ENCODE measurements at regions not wholly inside any gene's neighbourhood (a gene's known extent, or its start where the extent isn't known, plus 50 kb on each side); places are given as distances from the start of the nearest gene placed in this dataset.
"Not testable (repeated sequence)": the region's sequence is repeated elsewhere in the genome, so short reads cannot be mapped to it uniquely, and the experiment has no call there.

DNA sequence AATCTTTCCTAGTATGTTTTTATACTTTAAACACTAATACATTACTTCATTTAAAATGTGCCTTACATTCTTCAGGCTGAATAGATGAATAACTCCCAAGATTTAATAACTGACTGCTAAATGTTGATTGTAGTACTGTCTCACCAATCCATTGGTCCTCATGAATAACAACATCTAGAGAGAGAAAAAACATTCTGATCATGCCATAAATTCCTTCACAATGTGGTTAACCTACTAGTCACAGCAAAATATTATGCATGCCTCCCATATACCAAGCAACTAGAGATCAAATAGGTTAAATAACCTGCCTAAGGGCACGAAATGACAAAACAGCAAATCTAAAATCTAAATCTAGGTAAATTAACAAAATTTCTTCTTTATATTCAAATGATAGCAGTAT is 66.2 kb downstream of the SYT15 start:
- H3K4me3 ChIP-seq (replicated peaks; ENCODE audit: insufficient read depth, low read length); H3K27ac ChIP-seq (replicated peaks); DNase-seq (ENCODE audit: low read depth in 1 of 2, low spot score in 1 of 2); H3K27me3 ChIP-seq (ENCODE audit: insufficient read depth, poor library complexity, severe bottlenecking): not testable (repeated sequence)

DNA sequence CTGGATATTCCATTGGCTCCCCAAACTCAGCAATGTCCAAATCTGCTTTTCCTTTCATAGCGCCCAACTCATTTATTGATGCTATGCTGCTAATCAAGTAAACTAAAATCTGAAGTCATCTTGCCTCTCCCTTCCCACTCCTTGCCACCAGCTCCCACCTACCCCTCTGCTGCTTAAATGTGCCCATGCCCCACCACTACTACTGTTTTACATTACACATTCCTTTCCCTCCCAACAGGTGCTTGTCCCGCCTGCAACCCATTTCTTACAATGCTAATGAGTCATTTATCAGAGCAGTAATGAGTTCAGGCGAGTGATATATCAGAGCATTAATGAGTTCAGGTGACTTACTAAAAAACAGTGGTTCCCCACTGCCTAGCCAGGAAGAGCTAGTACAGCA is 67.2 kb downstream of the SYT15 start:
- not testable (repeated sequence) for H3K27ac ChIP-seq (replicated peaks); H3K27me3 ChIP-seq (ENCODE audit: insufficient read depth, poor library complexity, severe bottlenecking); H3K4me3 ChIP-seq (replicated peaks; ENCODE audit: insufficient read depth, low read length); DNase-seq (ENCODE audit: low read depth in 1 of 2, low spot score in 1 of 2)

DNA sequence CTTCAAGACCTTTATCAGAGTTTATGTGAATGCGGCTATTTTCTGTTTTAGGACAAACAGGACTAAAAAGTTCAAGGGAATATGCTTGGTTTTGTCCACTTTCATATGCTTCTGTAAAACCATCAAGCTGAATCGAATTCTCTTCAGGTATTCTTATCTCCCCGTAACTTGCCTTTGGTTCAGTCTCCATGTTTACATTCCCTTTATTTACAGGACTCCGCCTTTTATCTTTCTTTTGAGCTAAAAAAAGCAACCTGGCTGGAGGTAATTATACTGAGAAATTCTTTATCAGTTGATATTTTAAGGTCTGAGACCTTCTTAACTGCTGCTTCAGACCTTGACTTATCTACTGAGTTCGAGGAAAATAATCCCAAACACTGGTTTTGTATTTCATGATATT is 72.0 kb downstream of the SYT15 start:
- not testable (repeated sequence) for DNase-seq (ENCODE audit: low read depth in 1 of 2, low spot score in 1 of 2); H3K27ac ChIP-seq (replicated peaks); H3K4me3 ChIP-seq (replicated peaks; ENCODE audit: insufficient read depth, low read length); H3K27me3 ChIP-seq (ENCODE audit: insufficient read depth, poor library complexity, severe bottlenecking)

DNA sequence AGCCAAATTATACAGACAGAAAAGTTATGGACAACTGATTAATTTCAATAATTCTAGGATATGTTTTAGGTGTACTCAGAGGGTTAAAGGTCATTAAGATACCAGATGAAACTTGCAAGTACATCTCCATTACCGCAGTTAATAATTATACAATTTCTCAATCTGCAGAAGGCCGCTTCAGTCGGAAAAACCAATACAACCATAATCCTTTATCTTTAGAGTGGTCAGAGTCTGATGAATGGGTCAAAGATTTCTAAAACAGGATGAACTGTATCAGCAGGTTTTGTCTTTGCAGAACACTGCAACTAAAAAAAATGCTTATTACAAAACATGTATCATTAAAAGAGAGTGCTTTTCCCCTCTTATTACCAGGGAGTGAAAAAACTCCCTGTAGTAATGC is 78.5 kb downstream of the SYT15 start:
- not testable (repeated sequence) for DNase-seq (ENCODE audit: low read depth in 1 of 2, low spot score in 1 of 2); H3K27me3 ChIP-seq (ENCODE audit: insufficient read depth, poor library complexity, severe bottlenecking); H3K27ac ChIP-seq (replicated peaks); H3K4me3 ChIP-seq (replicated peaks; ENCODE audit: insufficient read depth, low read length)

DNA sequence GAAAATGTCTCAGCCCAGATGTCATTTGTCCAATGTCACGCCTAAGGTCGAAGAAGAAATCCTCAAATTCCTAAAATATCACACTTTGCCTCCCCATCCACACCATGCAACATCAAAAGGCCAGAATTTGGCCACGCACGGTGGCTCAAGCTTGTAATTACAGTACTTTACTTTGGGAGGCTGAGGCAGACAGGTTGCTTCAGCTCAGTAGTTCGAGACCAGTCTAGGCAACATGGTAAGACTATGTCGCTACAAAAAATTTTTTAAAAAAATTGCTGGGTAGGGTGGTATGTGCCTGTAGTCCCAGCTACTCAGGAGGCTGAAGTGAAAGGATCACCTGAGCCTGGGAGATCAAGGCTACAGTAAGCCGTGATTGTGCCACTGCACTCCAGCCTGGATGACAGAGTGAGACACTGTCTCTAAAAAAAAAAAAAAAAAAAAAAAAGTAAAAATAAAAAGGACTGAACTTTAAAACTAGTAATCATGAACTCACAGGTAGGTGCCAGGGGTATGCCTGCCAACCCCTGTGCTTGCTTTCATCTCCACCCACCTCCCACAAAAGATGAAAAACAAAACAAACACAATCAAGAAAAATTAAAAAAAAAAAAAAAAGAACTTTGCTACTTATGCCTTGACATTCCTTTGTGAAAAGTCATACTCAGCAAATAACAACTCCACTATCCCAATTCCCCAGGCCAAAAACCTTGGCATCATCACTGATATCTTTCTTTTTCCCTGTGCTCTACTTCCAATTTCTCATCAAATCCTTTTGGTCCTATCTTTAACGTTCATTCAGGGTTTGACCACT is 81.3 kb downstream of the SYT15 start:
- not testable (repeated sequence) for H3K4me3 ChIP-seq (replicated peaks; ENCODE audit: insufficient read depth, low read length); DNase-seq (ENCODE audit: low read depth in 1 of 2, low spot score in 1 of 2); H3K27me3 ChIP-seq (ENCODE audit: insufficient read depth, poor library complexity, severe bottlenecking); H3K27ac ChIP-seq (replicated peaks)

DNA sequence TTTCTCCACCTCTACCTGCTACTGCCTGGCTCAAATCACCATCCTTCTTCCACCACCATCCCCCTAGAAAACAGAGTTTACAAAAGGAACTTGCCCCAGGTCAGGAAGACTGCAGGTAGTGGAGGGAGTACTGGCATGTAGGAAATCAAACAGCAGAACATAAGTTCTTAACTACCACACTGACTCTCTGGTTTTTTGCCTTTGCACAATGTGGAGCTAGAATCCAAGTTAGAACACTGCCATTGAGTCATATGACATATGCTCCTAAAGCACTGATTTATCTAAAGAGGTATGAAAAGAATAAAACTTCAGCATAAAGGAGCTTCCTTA is 81.9 kb downstream of the SYT15 start:
- DNase-seq (ENCODE audit: low read depth in 1 of 2, low spot score in 1 of 2); H3K4me3 ChIP-seq (replicated peaks; ENCODE audit: insufficient read depth, low read length); H3K27me3 ChIP-seq (ENCODE audit: insufficient read depth, poor library complexity, severe bottlenecking); H3K27ac ChIP-seq (replicated peaks): not testable (repeated sequence)

DNA sequence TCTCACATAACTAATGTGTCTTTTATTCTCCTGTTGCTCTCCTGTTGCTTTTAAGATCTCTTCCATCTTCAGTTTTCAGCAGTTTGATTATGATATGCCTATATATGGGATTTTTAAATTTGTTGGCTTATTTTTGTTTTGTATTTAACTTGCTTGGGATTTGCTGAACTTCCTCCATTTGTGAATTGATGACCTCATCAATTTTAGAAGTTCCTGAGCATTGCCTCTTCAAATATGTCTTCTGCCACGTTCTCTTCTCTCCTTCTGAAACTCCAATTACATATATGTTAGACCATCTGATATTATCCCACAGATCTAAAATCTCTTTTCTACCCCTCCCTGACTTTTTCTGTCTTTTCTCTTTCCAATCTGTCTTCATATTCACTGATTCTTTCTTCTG is 86.6 kb downstream of the SYT15 start:
- not testable (repeated sequence) for H3K4me3 ChIP-seq (replicated peaks; ENCODE audit: insufficient read depth, low read length); H3K27me3 ChIP-seq (ENCODE audit: insufficient read depth, poor library complexity, severe bottlenecking); H3K27ac ChIP-seq (replicated peaks); DNase-seq (ENCODE audit: low read depth in 1 of 2, low spot score in 1 of 2)

DNA sequence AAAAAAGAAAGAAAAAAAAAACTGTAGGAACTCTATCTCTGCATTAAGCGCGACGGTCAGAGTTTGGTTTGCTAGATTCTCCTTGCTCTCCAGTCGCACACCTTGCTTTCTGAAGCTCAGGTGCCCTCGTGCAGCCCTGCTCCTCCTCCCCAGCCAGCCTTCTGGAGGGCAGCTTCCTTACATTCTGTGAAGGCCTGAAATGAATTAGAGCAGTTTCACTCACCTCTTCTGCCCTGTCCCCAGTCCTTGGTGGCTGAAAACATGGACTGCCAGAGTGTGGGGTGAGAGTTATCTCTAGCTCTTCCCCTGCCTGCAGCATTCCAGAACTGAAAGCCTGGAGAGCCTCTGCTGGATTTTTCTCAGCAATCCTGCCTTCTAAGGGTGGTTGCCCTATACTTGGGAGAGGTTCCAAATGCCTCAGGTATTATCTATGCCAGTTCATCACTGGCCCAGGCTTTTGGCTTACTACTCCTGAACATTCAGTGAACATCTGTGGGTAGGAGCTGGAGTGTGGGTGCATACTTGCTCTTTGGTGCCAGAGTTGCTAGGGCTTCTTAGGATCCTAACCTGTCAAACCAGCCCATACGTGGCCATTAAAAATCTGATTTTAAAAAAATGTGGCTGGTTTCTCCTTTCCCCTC is 89.5 kb downstream of the SYT15 start:
- H3K27me3 ChIP-seq (ENCODE audit: insufficient read depth, poor library complexity, severe bottlenecking); H3K4me3 ChIP-seq (replicated peaks; ENCODE audit: insufficient read depth, low read length); DNase-seq (ENCODE audit: low read depth in 1 of 2, low spot score in 1 of 2); H3K27ac ChIP-seq (replicated peaks): not testable (repeated sequence)

DNA sequence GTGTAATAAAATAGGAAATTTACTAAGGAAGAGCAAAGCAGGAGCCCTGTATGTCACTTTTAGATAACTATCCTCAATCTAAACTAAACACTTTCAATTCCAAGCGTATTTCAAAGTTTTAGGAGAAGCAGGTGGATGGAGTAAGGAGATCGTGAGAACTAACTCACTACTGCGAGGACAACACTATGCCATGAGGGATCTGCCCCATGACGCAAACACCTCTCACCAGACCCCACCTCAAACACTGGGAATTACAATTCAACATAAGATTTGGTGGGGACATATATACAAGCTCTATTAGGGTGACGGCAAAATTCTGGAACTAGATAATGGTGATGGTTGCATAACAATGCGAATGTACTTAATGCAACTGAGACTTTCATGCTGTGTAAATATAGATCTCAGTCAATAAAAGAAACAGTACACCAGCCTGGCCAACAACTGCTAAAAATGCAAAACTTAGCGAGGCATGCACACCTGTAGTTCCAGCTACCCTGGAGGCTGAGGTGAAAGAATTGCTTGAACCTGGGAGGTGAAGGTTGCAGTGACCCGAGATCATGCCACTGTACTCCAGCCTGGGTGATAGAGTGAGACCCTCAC is 99.0 kb downstream of the SYT15 start:
- not testable (repeated sequence) for DNase-seq (ENCODE audit: low read depth in 1 of 2, low spot score in 1 of 2); H3K27ac ChIP-seq (replicated peaks); H3K27me3 ChIP-seq (ENCODE audit: insufficient read depth, poor library complexity, severe bottlenecking); H3K4me3 ChIP-seq (replicated peaks; ENCODE audit: insufficient read depth, low read length)

DNA sequence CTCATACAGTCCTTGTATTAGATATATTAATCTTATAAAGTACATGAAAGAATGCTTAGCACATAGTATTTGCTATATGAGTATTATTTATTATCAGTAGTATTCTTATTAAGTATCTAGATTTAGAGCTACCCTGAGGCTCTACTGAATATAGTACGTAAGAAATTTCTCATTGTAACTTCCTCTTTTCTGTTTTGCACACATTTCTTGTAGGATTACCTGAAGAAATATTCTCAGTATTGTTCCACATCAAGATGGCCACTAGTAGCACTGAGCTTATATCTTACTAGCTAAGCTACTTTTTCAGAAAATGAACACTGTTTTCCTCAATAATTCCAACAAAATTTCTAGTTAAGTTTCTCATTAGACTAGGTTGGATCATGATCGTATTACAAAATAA is 112.5 kb downstream of the SYT15 start:
- DNase-seq (ENCODE audit: low read depth in 1 of 2, low spot score in 1 of 2); H3K27ac ChIP-seq (replicated peaks); H3K27me3 ChIP-seq (ENCODE audit: insufficient read depth, poor library complexity, severe bottlenecking); H3K4me3 ChIP-seq (replicated peaks; ENCODE audit: insufficient read depth, low read length): not testable (repeated sequence)

DNA sequence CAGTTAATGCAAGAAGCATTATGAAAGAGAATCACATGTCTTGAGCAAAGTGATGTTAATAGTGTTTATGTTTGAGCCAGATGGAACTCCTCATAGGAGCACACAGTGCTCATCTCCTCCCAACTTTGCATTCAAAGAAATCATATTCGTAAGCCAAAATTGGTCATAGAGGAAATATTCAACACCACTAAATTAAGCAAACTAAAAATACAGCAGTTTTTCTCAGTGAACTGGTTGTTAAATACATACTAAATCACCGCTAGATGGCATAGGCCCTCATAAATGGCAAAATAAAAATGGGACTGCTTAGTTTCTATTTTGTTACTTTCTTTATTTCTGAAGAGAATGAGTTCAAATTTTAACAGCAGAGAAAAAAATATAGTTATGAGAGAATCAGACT is 114.3 kb downstream of the SYT15 start:
- H3K4me3 ChIP-seq (replicated peaks; ENCODE audit: insufficient read depth, low read length); H3K27me3 ChIP-seq (ENCODE audit: insufficient read depth, poor library complexity, severe bottlenecking); H3K27ac ChIP-seq (replicated peaks): not testable (repeated sequence)
- DNase-seq (ENCODE audit: low read depth in 1 of 2, low spot score in 1 of 2) = peak in 1 of 2 experiments; percentile 18

DNA sequence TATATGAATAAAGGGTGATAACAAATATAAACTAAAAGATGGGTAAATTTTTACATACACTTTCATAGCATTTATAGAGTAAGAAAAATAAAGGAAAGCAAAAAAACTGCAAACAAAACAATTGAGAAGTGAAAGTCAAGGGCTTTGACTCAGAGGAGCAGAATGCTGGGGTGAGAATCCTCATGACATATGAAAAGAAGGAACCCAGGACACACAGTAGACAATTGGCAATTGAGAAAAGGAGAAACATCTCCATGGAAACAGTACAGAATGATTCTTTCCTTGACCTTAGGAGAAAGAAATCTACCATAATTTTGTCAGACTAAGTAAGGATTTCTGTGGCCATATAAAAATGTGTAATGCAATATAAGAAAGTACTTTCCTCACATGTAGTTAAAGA is 138.3 kb downstream of the SYT15 start:
- H3K27ac ChIP-seq (replicated peaks); H3K4me3 ChIP-seq (replicated peaks; ENCODE audit: insufficient read depth, low read length); H3K27me3 ChIP-seq (ENCODE audit: insufficient read depth, poor library complexity, severe bottlenecking); DNase-seq (ENCODE audit: low read depth in 1 of 2, low spot score in 1 of 2): not testable (repeated sequence)

DNA sequence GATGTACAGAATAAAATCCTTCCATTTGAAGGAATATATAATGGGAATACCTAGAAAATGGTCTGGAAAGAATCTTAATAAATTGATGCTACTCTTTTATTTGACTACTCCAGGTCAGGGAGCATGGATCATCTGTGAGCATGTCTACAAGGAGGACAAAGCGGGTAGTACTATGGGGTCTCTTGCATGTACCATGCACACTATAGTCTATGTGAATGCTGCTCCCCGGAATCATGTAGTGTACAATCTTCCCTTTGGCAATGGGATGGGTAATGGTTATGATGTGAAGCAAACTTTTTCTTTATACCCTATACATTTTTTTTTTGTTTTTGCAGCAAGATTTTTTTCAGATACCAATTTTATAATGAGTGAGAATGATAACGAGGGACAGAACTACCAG is 139.1 kb downstream of the SYT15 start:
- not testable (repeated sequence) for H3K27ac ChIP-seq (replicated peaks); DNase-seq (ENCODE audit: low read depth in 1 of 2, low spot score in 1 of 2); H3K4me3 ChIP-seq (replicated peaks; ENCODE audit: insufficient read depth, low read length)

DNA sequence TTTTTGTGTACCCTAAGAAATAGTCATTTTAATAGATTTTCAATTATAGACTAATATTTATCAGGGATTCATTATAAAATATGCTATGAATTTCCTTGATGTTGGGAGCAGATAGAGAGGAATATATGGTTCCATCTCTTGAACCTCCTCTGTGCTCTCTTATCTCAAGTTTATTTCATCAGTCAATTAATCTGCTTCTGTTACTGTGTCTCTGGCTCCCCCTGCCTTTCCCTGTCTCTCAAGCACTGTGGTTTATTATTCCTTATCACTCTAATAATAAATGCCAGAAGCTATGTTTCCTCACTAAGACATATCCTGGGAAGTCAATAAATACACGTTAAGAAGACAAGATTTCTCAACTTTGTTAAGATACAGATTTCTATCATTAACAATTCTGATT is 141.5 kb downstream of the SYT15 start:
- DNase-seq (ENCODE audit: low read depth in 1 of 2, low spot score in 1 of 2) = peak in 1 of 2 experiments; percentile 18
- H3K4me3 ChIP-seq (replicated peaks; ENCODE audit: insufficient read depth, low read length); H3K27ac ChIP-seq (replicated peaks); H3K27me3 ChIP-seq (ENCODE audit: insufficient read depth, poor library complexity, severe bottlenecking): not testable (repeated sequence)

More for the DNA sequence above, 139.1 kb downstream of the SYT15 start:
- not testable (repeated sequence) for H3K27me3 ChIP-seq (ENCODE audit: insufficient read depth, poor library complexity, severe bottlenecking)

DNA sequence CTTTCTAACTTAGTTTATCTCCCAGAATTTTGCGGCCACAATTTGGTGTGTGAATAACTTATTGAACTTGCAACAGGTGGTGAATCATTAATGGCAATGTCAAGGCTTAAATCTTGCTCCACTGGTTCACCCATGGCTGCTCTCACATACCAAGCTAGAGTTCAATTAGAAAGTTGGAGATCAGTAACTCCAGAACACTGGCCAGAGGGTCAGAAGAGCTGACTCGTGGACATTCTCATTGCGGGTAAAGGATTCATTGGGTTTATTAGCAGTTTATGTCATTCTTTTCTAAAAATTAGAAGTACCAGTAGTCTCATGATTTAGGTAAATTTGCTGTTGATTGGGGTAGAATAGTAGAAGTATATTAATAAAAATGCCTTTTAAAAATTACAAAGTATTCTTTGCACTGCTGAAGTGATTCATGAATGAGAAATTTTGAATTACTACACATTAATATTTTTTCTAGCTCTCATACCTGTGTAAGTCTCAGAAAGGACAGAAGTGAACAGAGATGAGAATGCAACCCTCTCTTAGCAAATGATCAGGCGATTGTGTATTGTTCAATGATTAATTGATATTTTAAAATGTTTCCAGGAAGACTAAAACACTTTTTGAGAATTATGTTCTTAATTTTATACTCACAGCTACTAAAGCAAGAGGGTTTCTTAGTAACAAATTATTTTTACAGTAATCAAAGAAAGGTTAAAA is 142.0 kb downstream of the SYT15 start:
- DNase-seq (ENCODE audit: low read depth in 1 of 2, low spot score in 1 of 2); H3K27ac ChIP-seq (replicated peaks); H3K27me3 ChIP-seq (ENCODE audit: insufficient read depth, poor library complexity, severe bottlenecking); H3K4me3 ChIP-seq (replicated peaks; ENCODE audit: insufficient read depth, low read length): not testable (repeated sequence)
